RWPE1 (cell line): ENCODE measurements at regions not wholly inside any gene's neighbourhood (a gene's known extent, or its start where the extent isn't known, plus 50 kb on each side); places are given as distances from the start of the nearest gene placed in this dataset.

ENCODE experiments used
- CTCF ChIA-PET: fragments of 350-600 bp; sonication (Branson Sonifier 250); formaldehyde crosslinking; extraction: SDS; loops from one replicate; lab custom pipeline; 2021; lab: Yijun Ruan, JAX
- POLR2A ChIA-PET: fragments of 400-600 bp; formaldehyde crosslinking; extraction: SDS; loops from one replicate; lab custom pipeline; 2020; ENCODE audit warnings: antibody characterized with exemption; ENCODE audit not compliant: low non-redundant PET; lab: Yijun Ruan, JAX
- DNase-seq: peaks from one replicate; pipeline ENCODE4 v3.0.0; 2012; ENCODE audit warnings: low spot score
- H3K27ac ChIP-seq: fragments of 450-650 bp; 2 replicates; pipeline ENCODE4 v1.5.1; 2017
- TF ChIP-seq, protein P1 (sequence below): fragments of 450-650 bp; conservative IDR thresholded peaks from 2 replicates; pipeline ENCODE4 v1.5.1; 2017; ENCODE audit warnings: low read depth, mild to moderate bottlenecking

DNA sequence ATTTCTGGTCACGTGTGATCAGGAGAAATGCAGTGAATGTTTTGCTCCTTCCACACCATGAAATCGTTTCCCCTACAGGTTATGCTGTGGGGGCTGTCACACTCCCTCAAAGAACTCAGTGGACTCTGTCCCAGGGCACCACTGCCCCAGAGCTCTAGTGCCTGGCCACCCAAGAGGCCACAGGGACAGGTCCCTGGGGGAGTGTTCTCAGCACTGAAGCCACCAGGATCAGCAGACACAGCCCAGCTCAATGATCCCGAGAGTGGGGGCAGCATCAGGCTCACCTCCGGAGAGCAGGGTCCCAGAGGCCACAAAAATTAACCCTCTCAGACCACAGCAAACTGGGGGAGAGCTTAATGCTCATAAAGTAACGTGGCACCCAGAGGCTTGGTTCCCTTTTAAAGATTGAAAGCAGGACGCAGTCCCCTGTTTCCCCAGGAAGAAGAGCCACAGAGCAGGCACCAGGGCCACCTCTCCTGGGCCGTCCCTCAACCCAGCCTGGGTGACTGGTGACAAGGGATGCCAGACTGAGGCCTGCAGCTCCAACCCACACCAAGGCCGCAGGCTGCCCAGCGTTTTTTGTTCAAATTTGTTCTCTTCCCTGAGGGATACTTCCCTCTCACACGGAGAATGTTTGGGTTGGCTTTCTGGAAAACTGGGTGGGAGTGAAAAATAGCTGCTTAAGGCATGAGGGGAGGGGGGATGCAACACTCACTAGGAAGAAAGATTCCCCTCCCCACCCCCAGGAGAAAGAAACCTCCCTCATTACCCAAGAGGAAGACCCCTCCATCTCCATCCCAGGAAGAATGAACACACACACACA lies 123.3 kb upstream of the IGF1R start:
- ChIA-PET CTCF (no interaction called here), POLR2A (no interaction called here)

DNA sequence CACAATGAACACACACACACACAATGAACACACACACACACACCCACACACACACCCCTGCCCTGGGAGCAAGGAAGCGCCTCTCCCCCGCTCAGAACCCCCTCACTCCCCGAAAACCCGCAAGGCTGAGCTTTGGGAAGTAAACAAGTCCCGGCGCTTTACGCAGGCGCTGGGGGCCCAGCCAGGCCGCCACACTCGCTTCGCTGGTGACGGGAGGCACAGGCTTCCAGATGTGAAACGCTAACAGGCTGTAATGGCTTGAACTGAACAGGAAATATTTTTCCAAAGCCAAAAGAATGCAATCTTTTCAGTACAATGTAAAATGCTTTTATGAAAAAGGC lies 122.7 kb upstream of the IGF1R start:
- POLR2A ChIA-PET, result no interaction called here
- DNase-seq, result no peak
- no peak overlapping the region for H3K27ac ChIP-seq
- TF ChIP-seq, protein P1, sequence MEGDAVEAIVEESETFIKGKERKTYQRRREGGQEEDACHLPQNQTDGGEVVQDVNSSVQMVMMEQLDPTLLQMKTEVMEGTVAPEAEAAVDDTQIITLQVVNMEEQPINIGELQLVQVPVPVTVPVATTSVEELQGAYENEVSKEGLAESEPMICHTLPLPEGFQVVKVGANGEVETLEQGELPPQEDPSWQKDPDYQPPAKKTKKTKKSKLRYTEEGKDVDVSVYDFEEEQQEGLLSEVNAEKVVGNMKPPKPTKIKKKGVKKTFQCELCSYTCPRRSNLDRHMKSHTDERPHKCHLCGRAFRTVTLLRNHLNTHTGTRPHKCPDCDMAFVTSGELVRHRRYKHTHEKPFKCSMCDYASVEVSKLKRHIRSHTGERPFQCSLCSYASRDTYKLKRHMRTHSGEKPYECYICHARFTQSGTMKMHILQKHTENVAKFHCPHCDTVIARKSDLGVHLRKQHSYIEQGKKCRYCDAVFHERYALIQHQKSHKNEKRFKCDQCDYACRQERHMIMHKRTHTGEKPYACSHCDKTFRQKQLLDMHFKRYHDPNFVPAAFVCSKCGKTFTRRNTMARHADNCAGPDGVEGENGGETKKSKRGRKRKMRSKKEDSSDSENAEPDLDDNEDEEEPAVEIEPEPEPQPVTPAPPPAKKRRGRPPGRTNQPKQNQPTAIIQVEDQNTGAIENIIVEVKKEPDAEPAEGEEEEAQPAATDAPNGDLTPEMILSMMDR, result no peak
- CTCF ChIA-PET, result no interaction called here

More for the DNA sequence above, 123.3 kb upstream of the IGF1R start:
- no peak for DNase-seq
- TF ChIP-seq, protein P1, result no peak
- H3K27ac ChIP-seq, result no peak overlapping the region

DNA sequence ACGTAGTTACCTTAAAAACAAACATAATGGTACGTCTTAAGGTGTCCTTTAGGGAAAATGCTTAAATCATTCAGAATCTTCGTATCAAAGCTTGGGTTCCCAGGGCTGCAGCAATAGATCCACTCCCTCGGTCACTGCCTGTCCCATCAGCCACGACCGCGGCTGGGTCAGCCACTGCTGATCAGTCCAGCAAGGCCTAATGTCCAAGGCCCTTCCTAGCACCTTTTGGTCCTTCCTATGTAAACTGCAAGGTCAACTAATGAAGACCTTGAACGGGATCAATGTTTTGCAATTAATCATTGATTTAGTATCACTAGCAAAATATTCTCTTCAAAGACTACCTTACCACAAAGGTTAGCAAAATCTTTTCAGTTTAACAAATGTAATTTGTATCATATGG lies 122.2 kb upstream of the IGF1R start:
- DNase-seq, result no peak
- ChIA-PET CTCF (no interaction called here), POLR2A (no interaction called here)
- TF ChIP-seq, protein P1, result no peak
- no peak overlapping the region for H3K27ac ChIP-seq

DNA sequence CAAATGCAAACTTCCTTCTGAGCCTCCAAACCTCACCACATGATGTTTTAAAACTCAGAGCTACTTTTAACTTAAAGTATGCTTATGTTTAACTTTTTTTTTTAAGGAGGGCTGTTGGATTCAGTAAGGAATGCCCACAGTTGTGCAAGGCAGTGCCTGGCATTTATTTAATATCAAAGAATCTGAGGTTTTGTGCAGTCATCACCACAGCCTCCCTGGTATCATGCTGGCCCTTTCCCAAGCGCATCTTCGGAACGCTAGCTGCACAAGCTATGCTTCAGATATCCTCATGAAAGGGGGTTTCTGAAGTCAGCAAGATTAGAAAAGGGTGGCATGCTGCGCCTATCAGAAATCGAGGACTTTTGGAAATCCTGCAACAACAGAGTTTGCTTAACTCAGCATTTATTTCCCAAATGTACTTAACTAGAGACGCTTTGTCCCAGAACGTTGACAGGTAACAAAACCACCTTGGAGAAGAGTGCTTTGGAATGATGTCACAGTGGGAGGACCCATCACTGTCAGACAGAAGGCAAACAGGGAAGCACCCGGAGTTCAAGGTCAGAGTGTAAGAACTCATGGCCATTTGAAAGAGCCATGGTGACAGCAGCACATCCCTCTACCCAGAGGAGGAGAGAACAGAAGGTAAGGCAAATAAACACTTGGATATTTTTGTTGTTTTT lies 120.2 kb upstream of the IGF1R start:
- ChIA-PET CTCF (interaction anchor here (0.7 to 0.8 kb wide), 2 partner anchors 266 to 375 kb away, joined by 3 to 4 read pairs; no protein-coding TSS in a partner anchor), POLR2A (no interaction called here)
- H3K27ac ChIP-seq, result no peak overlapping the region
- DNase-seq, result no peak
- TF ChIP-seq, protein P1, result no peak

DNA sequence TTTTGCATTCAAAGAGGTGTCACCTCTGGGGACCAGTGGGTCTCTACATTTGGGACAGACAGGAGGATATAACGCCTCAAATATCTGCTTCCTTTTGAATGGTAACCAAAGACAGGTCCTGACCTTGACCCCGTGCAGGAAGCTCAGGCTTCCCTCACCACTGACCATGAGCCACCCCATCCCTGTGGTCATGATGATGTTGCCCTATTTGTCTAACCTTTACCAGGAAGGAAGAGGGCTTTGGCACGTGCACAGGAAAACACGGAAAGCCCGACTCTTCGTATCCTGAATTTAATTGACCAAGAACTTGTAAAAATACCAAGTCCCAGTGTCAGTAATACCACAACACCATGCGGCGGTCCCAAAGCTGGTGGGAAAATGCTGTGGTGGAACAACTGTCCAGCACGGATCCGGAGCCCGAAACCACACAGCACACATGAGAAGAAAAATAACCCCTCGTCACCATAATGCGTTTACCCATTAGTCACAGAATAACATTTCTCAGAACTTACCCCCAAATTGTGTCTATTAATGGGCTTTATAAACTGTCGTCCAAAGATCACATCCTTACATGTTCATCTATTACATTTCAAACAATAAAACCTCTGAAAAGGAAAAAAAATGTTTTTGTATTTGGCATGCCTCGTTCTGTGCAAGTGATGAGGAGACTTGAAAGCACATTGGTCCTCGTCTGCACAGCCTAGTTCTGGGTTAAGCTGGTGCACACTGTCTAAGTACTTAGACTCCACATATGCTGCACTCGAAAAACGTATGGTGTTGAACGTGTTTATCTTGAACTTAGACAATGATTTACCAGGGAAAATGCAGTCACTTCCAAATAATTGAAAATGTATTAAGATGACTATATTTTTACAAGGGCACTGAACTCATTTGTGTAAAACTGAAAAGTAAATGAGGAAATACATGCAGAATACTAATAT lies 118.9 kb upstream of the IGF1R start:
- no peak for DNase-seq
- POLR2A ChIA-PET, result no interaction called here
- CTCF ChIA-PET, result interaction anchor here (0.8 to 1.6 kb wide), 2 partner anchors 10 to 374 kb away, joined by 3 to 7 read pairs; no protein-coding TSS in a partner anchor
- H3K27ac ChIP-seq, result no peak overlapping the region
- TF ChIP-seq, protein P1, result no peak

DNA sequence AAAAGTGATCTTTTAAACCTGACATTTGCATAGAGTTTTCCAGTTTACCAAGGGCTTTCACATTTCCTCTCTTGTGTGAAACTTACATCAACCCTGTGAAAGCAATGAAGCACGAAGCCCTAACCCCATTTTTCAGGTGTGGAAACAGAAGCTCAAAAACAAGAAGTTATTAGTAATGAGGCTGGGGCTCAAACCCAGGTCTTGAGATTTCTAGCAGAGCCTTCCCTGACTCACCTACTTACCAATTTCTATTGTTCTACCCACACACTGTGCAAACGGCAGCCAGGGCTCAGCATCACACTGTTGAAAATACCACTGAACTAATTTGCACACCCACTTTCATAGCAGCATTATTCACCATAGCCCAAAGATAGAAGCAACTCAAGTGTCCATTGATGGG lies 117.8 kb upstream of the IGF1R start:
- H3K27ac ChIP-seq, result no peak overlapping the region
- TF ChIP-seq, protein P1, result no peak
- CTCF ChIA-PET, result interaction anchor here (0.6 to 0.7 kb wide), 2 partner anchors 25 to 99 kb away, joined by 3 to 4 read pairs; no protein-coding TSS in a partner anchor
- DNase-seq, result no peak
- POLR2A ChIA-PET, result no interaction called here
